Esophagus muscularis mucosa (tissue), 4 donors: ENCODE measurements at regions not wholly inside any gene's neighbourhood (a gene's known extent, or its start where the extent isn't known, plus 50 kb on each side); places are given as distances from the start of the nearest gene placed in this dataset.

ENCODE experiments used
- DNase-seq: peaks from one replicate; pipeline ENCODE4 v3.0.0-alpha.2; 2017; ENCODE audit errors: extremely low spot score
- H3K27ac ChIP-seq, 4 donors: fragments of 200-600 bp; sonication (generic); replicated peaks in 1 of 4; 1 replicate in 3 of 4; 2 replicates in 1 of 4; pipeline ENCODE4 v1.5.1; 2016 to 2019; ENCODE audit warnings: mild to moderate bottlenecking in 1 of 4
- H3K27me3 ChIP-seq, 4 donors: fragments of 200-600 bp; sonication (generic); one replicate each; pipeline versions ENCODE4 v1.5.1 to v1.6.0; 2016 to 2019
- H3K36me3 ChIP-seq, 4 donors: fragments of 200-600 bp; sonication (generic); one replicate each; pipeline ENCODE4 v1.5.1; 2016 to 2019
- H3K4me1 ChIP-seq, 4 donors: fragments of 200-600 bp; sonication (generic); one replicate each; pipeline ENCODE4 v1.5.1; 2016 to 2019
- H3K4me3 ChIP-seq, 4 donors: fragments of 200-600 bp; sonication (generic); 1 replicate in 2 of 4; 2 replicates in 2 of 4; pipeline ENCODE4 v1.5.1; 2016 to 2019; ENCODE audit warnings: mild to moderate bottlenecking in 4 of 4, moderate library complexity in 1 of 4
- H3K9me3 ChIP-seq, 4 donors: fragments of 200-600 bp; sonication (generic); 1 replicate in 3 of 4; 2 replicates in 1 of 4; pipeline ENCODE4 v1.5.1; 2016 to 2019
- EP300 ChIP-seq: sonication (generic); formaldehyde crosslinking; IDR thresholded peaks from one replicate; pipeline ENCODE4 v1.6.1; 2017; ENCODE audit warnings: antibody characterized with exemption
- POLR2A ChIP-seq: fragments of 450-650 bp; IDR thresholded peaks from one replicate; pipeline ENCODE4 v1.6.1; 2017; ENCODE audit warnings: antibody characterized with exemption, moderate library complexity, mild to moderate bottlenecking, low read depth
- POLR2AphosphoS5 ChIP-seq, 2 donors: sonication (generic); formaldehyde crosslinking; IDR thresholded peaks; one replicate each; pipeline ENCODE4 v1.6.1; 2017; ENCODE audit warnings: antibody characterized with exemption in 2 of 2
- WGBS: methylation state at CpG from one replicate; pipeline ENCODE4 v1.1.5; 2018; 5-methylcytosine and 5-hydroxymethylcytosine counted together
- intact Hi-C: fragments of 100-400 bp; cut with DNase I; formaldehyde crosslinking; loops from one replicate; pipeline ENCODE4 v1.15.1; 2023
- TF ChIP-seq, protein P1 (sequence below), 3 experiments: fragments of 200-600 bp in 2 of 3; fragments of 450-650 bp in 1 of 3; sonication (generic) in 2 of 3; IDR thresholded peaks; one replicate each; pipeline ENCODE4 v1.5.1; 2017 to 2019; ENCODE audit warnings: antibody characterized with exemption in 3 of 3, mild to moderate bottlenecking in 2 of 3, moderate library complexity in 1 of 3

DNA sequence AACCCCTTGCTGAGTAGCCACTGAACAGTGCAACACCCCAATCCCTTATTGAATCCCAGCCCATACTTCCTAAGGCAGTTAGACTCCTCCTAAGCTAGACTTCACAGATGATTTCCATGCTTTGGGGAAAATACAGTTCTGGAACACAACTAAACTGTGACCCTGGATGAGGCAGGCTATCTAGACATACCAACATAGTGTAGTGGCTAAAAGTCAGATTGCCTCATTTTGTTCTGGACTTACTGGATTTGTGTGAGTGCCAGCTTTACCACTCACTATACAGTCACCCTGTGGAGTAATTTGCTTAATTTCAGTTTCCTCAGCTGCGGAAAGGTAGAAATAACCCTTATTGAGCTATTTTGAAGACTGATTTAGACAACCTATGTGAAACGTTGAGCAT, 203.1 kb downstream of the ASCL1 start:
- Histone ChIP-seq H3K27me3 (no peaks in the 10 kb centered on the region), H3K4me3 (no peak overlapping the region), H3K9me3 (no peaks in the 10 kb centered on the region), H3K36me3 (no peaks in the 10 kb centered on the region), H3K27ac (no peak overlapping the region), H3K4me1 (no peaks in the 10 kb centered on the region)
- WGBS, result 79% methylated on average over 2 of the region's 2 CpGs
- TF ChIP-seq POLR2AphosphoS5 (IDR thresholded peaks at IDR 0.05) (no peak), POLR2A (no peak), EP300 (no peak)
- TF ChIP-seq, protein P1, sequence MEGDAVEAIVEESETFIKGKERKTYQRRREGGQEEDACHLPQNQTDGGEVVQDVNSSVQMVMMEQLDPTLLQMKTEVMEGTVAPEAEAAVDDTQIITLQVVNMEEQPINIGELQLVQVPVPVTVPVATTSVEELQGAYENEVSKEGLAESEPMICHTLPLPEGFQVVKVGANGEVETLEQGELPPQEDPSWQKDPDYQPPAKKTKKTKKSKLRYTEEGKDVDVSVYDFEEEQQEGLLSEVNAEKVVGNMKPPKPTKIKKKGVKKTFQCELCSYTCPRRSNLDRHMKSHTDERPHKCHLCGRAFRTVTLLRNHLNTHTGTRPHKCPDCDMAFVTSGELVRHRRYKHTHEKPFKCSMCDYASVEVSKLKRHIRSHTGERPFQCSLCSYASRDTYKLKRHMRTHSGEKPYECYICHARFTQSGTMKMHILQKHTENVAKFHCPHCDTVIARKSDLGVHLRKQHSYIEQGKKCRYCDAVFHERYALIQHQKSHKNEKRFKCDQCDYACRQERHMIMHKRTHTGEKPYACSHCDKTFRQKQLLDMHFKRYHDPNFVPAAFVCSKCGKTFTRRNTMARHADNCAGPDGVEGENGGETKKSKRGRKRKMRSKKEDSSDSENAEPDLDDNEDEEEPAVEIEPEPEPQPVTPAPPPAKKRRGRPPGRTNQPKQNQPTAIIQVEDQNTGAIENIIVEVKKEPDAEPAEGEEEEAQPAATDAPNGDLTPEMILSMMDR (IDR thresholded peaks at IDR 0.05), result no peak
- no peak for DNase-seq
- intact Hi-C loops, result no loop called here

DNA sequence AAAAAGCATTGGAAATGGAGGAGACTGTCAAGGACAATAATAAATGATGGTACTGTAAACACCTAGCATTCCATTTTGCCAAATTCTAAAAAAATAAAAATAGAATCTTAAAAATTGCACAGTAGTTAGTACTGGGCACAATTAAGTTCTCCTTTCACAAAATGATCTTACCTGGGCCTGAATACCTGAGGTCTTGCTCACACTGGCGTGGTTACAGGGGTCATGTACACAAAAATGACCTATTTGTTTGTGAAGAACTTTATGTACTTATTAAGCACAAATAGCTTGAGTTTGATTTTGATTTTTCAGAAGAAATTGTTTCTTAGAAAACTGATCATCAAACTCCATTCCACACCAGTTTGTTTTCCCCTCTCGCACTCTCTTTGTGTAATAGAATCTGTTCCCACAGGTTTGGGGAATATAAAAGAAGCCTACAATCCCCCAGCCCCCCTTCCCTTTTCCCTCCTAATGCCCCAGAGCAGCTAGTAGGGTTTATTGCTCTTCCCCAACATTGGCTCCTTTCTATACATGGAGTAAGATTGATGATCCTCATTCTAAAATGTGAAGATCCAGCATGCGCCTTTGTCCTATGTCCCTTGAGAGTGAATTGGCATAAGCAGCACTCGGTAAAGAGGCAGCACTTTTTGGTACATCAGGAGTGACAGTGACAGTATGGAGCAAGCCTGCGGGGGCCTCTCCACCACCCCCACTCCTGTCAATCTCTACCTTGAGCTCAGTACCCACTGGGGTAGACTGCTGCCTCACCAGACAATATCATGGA, 204.3 kb downstream of the ASCL1 start:
- intact Hi-C loops, result no loop called here
- H3K27me3 ChIP-seq, result no peaks in the 10 kb centered on the region
- 78% methylated on average over 5 of the region's 5 CpGs for WGBS
- H3K9me3 ChIP-seq, result no peaks in the 10 kb centered on the region
- H3K36me3 ChIP-seq, result no peaks in the 10 kb centered on the region
- TF ChIP-seq EP300 (no peak), POLR2A (no peak), POLR2AphosphoS5 (IDR thresholded peaks at IDR 0.05) (no peak)
- TF ChIP-seq, protein P1 (IDR thresholded peaks at IDR 0.05), result no peak
- DNase-seq, result no peak
- H3K4me3 ChIP-seq, result no peak overlapping the region
- no peaks in the 10 kb centered on the region for H3K4me1 ChIP-seq
- no peak overlapping the region for H3K27ac ChIP-seq

DNA sequence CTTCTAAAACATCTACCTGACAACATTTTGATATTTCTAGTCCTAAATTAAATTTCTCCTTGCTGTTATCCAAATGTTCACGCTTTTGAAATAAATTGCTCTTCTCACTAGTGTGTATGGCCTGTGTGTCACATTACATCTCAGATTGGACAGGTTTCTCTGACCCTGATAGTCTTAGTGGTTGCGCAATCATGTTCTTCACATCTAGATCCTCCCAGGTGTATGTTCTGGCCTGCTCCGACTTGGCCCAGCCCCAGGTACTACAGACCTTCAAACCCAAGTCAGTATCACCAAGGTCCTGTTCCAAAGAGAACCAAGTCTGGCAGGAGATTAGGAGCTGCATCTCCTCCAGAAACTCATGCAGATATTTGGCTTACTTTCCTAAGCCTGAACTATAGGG, 209.5 kb downstream of the ASCL1 start:
- DNase-seq, result no peak
- Histone ChIP-seq H3K4me1 (no peaks in the 10 kb centered on the region), H3K4me3 (no peak overlapping the region), H3K27ac (no peak overlapping the region), H3K27me3 (no peaks in the 10 kb centered on the region), H3K9me3 (no peaks in the 10 kb centered on the region), H3K36me3 (no peaks in the 10 kb centered on the region)
- 89% methylated on average over 3 of the region's 3 CpGs for WGBS
- TF ChIP-seq, protein P1 (IDR thresholded peaks at IDR 0.05), result no peak
- TF ChIP-seq POLR2AphosphoS5 (IDR thresholded peaks at IDR 0.05) (no peak), POLR2A (no peak), EP300 (no peak)
- intact Hi-C loops, result no loop called here

DNA sequence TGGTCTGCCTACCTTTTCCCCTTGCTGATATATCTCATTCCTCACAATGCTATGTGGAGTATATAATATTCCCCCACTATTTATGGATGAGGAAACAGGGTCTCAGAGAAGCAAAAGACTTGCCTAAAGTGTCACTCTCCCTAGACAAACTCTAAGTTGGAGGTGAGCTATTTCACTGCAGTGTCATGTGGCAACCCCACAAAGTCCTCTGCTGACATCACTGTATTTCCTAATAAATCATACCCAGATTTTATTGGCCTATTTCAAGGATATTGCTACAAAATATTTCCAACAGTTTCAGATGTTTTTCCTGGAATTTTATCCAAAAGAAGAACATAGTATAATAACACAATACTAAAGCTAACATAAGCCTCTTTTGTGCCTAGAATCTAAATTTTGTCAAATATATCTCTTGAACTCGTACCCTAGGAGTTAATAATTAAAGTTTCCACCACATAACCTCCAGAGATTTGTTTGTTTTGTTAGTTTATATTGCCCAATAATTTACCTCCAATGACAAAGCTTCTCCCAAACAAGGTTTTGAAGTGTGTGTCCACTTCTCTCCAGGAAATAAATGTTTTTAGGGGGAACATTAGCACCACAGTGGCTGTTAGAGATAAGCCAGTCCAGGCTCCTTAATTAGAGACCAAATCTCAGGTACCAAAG, 215.1 kb downstream of the ASCL1 start:
- TF ChIP-seq POLR2AphosphoS5 (IDR thresholded peaks at IDR 0.05), result no peak
- Histone ChIP-seq H3K9me3 (no peaks in the 10 kb centered on the region), H3K36me3 (no peaks in the 10 kb centered on the region), H3K27me3 (no peaks in the 10 kb centered on the region), H3K27ac (no peak overlapping the region), H3K4me3 (no peak overlapping the region), H3K4me1 (no peaks in the 10 kb centered on the region)
- WGBS, result 36% methylated on average over 1 of the region's 1 CpG
- intact Hi-C loops, result no loop called here
- DNase-seq, result no peak

DNA sequence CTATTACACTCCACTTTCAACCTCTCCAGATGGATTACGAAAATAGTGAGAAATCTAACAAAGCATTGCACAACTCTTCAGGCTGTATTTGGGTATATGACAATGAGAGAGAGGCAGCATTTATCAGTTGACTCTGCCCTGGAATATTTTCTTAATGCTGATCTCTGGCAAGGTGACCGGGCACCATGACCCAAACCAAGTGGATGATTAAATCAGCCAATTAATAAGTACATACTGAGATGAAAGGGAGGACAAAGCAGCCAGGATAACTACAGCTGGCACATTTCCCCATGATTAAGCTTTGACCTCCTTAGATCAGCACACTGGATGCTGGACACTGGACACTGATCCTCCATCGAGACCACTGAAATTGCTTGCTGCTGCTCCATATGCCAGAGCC, 218.2 kb downstream of the ASCL1 start:
- TF ChIP-seq, protein P1 (IDR thresholded peaks at IDR 0.05), result no peak
- TF ChIP-seq EP300, result no peak
- no peak for TF ChIP-seq POLR2A
- TF ChIP-seq POLR2AphosphoS5 (IDR thresholded peaks at IDR 0.05), result no peak
- intact Hi-C loops, result no loop called here

More for the DNA sequence above, 218.2 kb downstream of the ASCL1 start:
- no peaks in the 10 kb centered on the region for H3K9me3 ChIP-seq
- H3K4me1 ChIP-seq, result no peaks in the 10 kb centered on the region
- no peaks in the 10 kb centered on the region for H3K36me3 ChIP-seq
- no peak overlapping the region for H3K27ac ChIP-seq
- no peak overlapping the region for H3K4me3 ChIP-seq
- H3K27me3 ChIP-seq, result no peaks in the 10 kb centered on the region
- 91% methylated on average over 3 of the region's 3 CpGs for WGBS
- DNase-seq, result no peak
